Gastrocnemius medialis (tissue), 4 donors: ENCODE measurements at regions not wholly inside any gene's neighbourhood (a gene's known extent, or its start where the extent isn't known, plus 50 kb on each side); places are given as distances from the start of the nearest gene placed in this dataset.
"Not testable (repeated sequence)": the region's sequence is repeated elsewhere in the genome, so short reads cannot be mapped to it uniquely, and the experiment has no call there.

ENCODE experiments used
- ATAC-seq, 2 donors: fragments of 150-250 bp; one replicate each; pipeline ENCODE4 v1.9.1; 2016
- DNase-seq, 2 donors: peaks; one replicate each; pipeline ENCODE4 v3.0.0-alpha.2; 2019
- H3K27ac ChIP-seq, 4 donors: fragments of 200-600 bp; sonication (generic); 1 replicate in 1 of 4; 2 replicates in 3 of 4; pipeline ENCODE4 v1.5.1; 2016 to 2018; ENCODE audit warnings: mild to moderate bottlenecking in 2 of 4, moderate library complexity in 1 of 4
- H3K27me3 ChIP-seq, 3 donors: fragments of 200-600 bp; sonication (generic) in 2 of 3; 1 replicate in 1 of 3; 2 replicates in 2 of 3; pipeline versions ENCODE4 v1.5.1 to v1.6.0; 2016 to 2019; ENCODE audit warnings: mild to moderate bottlenecking in 1 of 3, moderate library complexity in 1 of 3
- H3K36me3 ChIP-seq, 2 donors: fragments of 200-600 bp; sonication (generic) in 1 of 2; one replicate each; pipeline ENCODE4 v1.5.1; 2017 to 2018
- H3K4me1 ChIP-seq, 2 donors: fragments of 200-600 bp; sonication (generic) in 1 of 2; one replicate each; pipeline ENCODE4 v1.5.1; 2016 to 2017; ENCODE audit warnings: mild to moderate bottlenecking in 2 of 2
- H3K4me3 ChIP-seq, 4 donors: fragments of 200-600 bp; sonication (generic) in 3 of 4; 1 replicate in 1 of 4; 2 replicates in 3 of 4; pipeline ENCODE4 v1.5.1; 2016 to 2019; ENCODE audit warnings: mild to moderate bottlenecking in 2 of 4
- H3K9me3 ChIP-seq, 3 donors: fragments of 200-600 bp; sonication (generic) in 2 of 3; 1 replicate in 1 of 3; 2 replicates in 2 of 3; pipeline ENCODE4 v1.5.1; 2016 to 2019
- CTCF ChIP-seq, 5 experiments: fragments of 450-650 bp in 3 of 5; fragments of 200-600 bp in 2 of 5; sonication (generic) in 2 of 5; IDR thresholded peaks in 4 of 5; conservative IDR thresholded peaks in 1 of 5; 1 replicate in 4 of 5; 2 replicates in 1 of 5; pipeline ENCODE4 v1.5.1; 2016 to 2019; ENCODE audit warnings: antibody characterized with exemption in 5 of 5, mild to moderate bottlenecking in 3 of 5, moderate library complexity in 3 of 5
- POLR2A ChIP-seq, 2 donors: fragments of 450-650 bp; IDR thresholded peaks; one replicate each; pipeline ENCODE4 v1.6.1; 2017; ENCODE audit warnings: antibody characterized with exemption in 2 of 2, mild to moderate bottlenecking in 2 of 2, moderate library complexity in 2 of 2
- in situ Hi-C, 4 donors: fragments of 200-750 bp; cut with MboI; loops; one replicate each; pipeline versions ENCODE4 v1.15.0 to v1.8.0; 2017; ENCODE audit warnings: low sequenced_read_pairs in 4 of 4
- intact Hi-C: fragments of 100-400 bp; cut with DNase I; formaldehyde crosslinking; loops from one replicate; pipeline ENCODE4 v1.15.1; 2023; ENCODE audit warnings: low total_unique reads

- no peak for DNase-seq
- Histone ChIP-seq H3K9me3 (no peaks in the 10 kb centered on the region), H3K4me1 (no peaks in the 10 kb centered on the region), H3K4me3 (no peak overlapping the region), H3K27ac (no peak overlapping the region), H3K36me3 (no peaks in the 10 kb centered on the region), H3K27me3 (no peaks in the 10 kb centered on the region)
- TF ChIP-seq CTCF (IDR thresholded peaks at IDR 0.05 in 4 of 5, conservative IDR thresholded peaks at IDR 0.05 in 1 of 5), result no peak
- TF ChIP-seq POLR2A (IDR thresholded peaks at IDR 0.05), result no peak
- in situ Hi-C loops, result no loop called here
- no peak for ATAC-seq
- intact Hi-C loops, result no loop called here
Observed at GRCh38 chr4:62500296-62500695, 1300.2 kb downstream of the ADGRL3 start.

DNA sequence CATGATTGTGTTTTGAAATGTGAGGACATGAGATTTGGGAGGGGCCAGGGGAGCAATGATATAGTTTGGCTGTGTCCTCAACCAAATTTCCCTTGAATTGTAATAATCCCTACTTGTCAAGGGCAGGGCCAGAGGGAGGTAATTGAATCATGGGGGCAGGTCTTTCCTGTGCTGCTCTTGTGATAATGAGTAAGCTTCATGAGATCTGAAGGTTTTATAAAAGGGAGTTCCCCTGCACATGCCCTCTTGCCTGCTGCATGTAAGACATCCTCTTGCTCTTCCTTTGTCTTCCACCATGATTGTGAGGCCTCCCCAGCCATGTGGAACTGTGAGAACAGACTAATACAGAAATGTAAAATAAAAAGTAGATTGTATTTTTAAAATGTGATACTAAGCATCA is 1294.9 kb downstream of the ADGRL3 start:
- Histone ChIP-seq H3K27me3 (no peaks in the 10 kb centered on the region), H3K4me3 (no peak overlapping the region), H3K36me3 (no peaks in the 10 kb centered on the region), H3K27ac (no peak overlapping the region), H3K4me1 (no peaks in the 10 kb centered on the region), H3K9me3 (no peaks in the 10 kb centered on the region)
- intact Hi-C loops (no loop called here), in situ Hi-C loops (no loop called here)
- no peak for DNase-seq
- ATAC-seq, result no peak
- TF ChIP-seq CTCF (IDR thresholded peaks at IDR 0.05 in 4 of 5, conservative IDR thresholded peaks at IDR 0.05 in 1 of 5) (no peak), POLR2A (IDR thresholded peaks at IDR 0.05) (no peak)

- H3K4me1 ChIP-seq, ATAC-seq, H3K27me3 ChIP-seq, intact Hi-C loops, H3K4me3 ChIP-seq, H3K27ac ChIP-seq, DNase-seq, in situ Hi-C loops, H3K9me3 ChIP-seq, H3K36me3 ChIP-seq: not testable (repeated sequence)
Observed at GRCh38 chr4:62491756-62492155, 1291.6 kb downstream of the ADGRL3 start.

GRCh38 chr4:62490635-62491034 is 1290.5 kb downstream of the ADGRL3 start:
- no peaks in the 10 kb centered on the region for H3K36me3 ChIP-seq

DNA sequence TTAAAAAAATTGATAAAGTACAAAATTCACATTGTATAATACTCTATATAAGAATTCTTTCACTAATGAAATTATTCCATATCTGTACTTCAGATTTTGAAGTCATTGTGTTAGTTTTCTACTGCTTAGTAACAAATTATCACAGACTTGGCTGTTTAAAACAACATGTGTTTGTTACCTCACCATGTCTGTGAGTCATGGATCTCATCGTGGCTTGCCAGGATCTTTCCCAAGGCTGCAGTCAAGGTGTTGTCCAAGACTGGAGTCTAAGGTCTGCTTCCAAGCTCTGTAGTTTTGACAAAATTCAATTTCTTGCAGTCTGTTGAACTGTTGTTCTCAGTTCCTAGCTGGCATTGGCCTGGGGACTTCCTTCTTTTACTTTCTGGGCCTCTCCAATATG is 1286.9 kb downstream of the ADGRL3 start:
- Histone ChIP-seq H3K9me3 (no peaks in the 10 kb centered on the region), H3K27me3 (no peaks in the 10 kb centered on the region), H3K36me3 (no peaks in the 10 kb centered on the region), H3K27ac (no peak overlapping the region), H3K4me3 (no peak overlapping the region), H3K4me1 (no peaks in the 10 kb centered on the region)
- TF ChIP-seq POLR2A (IDR thresholded peaks at IDR 0.05) (no peak), CTCF (IDR thresholded peaks at IDR 0.05 in 4 of 5, conservative IDR thresholded peaks at IDR 0.05 in 1 of 5) (no peak)
- intact Hi-C loops, result no loop called here
- DNase-seq (no peak), ATAC-seq (no peak)
- in situ Hi-C loops, result no loop called here

More at GRCh38 chr4:62490635-62491034, 1290.5 kb downstream of the ADGRL3 start:
- Histone ChIP-seq H3K9me3 (no peaks in the 10 kb centered on the region), H3K27me3 (no peaks in the 10 kb centered on the region), H3K4me3 (no peak overlapping the region), H3K4me1 (no peaks in the 10 kb centered on the region), H3K27ac (no peak overlapping the region)
- intact Hi-C loops, result no loop called here
- no peak for ATAC-seq
- DNase-seq, result no peak
- no peak for TF ChIP-seq CTCF (IDR thresholded peaks at IDR 0.05 in 4 of 5, conservative IDR thresholded peaks at IDR 0.05 in 1 of 5)
- no peak for TF ChIP-seq POLR2A (IDR thresholded peaks at IDR 0.05)
- in situ Hi-C loops, result no loop called here
